ENCODE measurements at regions not wholly inside any gene's neighbourhood (a gene's known extent, or its start where the extent isn't known, plus 50 kb on each side); places are given as distances from the start of the nearest gene placed in this dataset.

DNA sequence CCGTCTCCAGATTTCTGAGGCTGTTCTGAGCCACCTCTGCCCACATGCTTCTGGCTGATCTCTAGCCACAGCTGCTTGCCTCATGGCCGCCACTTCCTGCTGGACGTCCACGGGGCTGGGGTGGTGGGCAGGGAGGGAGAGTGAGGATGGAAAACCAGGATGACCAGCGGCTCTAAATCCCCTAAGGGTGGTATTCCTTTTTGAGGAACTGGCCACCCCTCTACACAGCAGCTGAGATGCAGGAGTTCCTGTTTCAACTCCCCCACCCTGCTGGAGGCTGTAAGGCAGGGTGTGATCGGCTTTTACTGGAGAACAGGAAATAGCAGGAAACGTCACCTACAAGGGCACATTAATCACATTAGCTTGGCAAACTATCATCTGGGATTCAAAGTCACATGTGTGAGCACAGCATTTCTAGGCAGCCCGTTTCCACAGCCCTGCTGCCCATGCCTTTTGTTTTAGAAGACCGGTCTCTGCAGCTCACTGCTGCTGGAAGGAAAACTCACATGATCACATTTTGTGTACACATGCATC is 181.6 kb upstream of the ECI2 start:
- peak overlapping the region; percentile 33 for H3K4me2 ChIP-seq (ENCODE audit: insufficient read depth, low read length)
- H3K4me3 ChIP-seq = no peak overlapping the region
- BruUV-seq (replicated peaks) = no TSS peak
- ATAC-seq (peak; percentile 54), FAIRE-seq (no peak), DNase-seq (ENCODE audit: extremely low read depth in 1 of 4, low spot score in 3 of 4) (peak in 1 of 4 experiments; percentile 12)
- no peak overlapping the region for H3K27ac ChIP-seq (ENCODE audit: extremely low read depth, low read depth, low read length)
- ChIA-PET POLR2A (interaction anchor here (1.0 to 1.6 kb wide), 4 partner anchors 8 to 58 kb away, joined by 3 read pairs; no protein-coding TSS in a partner anchor), CTCF (ENCODE audit: low intra/inter-chr PET ratio) (no interaction called here)
- intact Hi-C loops (cut with micrococcal nuclease) (no loop called here), in situ Hi-C loops (cut with MboI) (loop anchor here (10.0 kb wide), 1 partner anchor 618 kb away; no protein-coding TSS in a partner anchor)
- H3K4me1 ChIP-seq (replicated peaks in 1 of 2; ENCODE audit: control insufficient read depth in 2 of 2, insufficient read depth in 2 of 2, low read length in 2 of 2) = peaks cover 0 to 27% of the 10 kb centered on the region in 2 experiments; a peak in 3 of 5 replicates
- H3K9me1 ChIP-seq (ENCODE audit: control insufficient read depth, insufficient read depth, low read length) = no peaks in the 10 kb centered on the region
- no peaks in the 10 kb centered on the region for H3K79me2 ChIP-seq (ENCODE audit: control insufficient read depth, insufficient read depth, low read length)
- H3K36me3 ChIP-seq (ENCODE audit: control insufficient read depth, insufficient read depth, low read length) = no peaks in the 10 kb centered on the region
- H2AFZ ChIP-seq (ENCODE audit: low read depth, low read length) = peak overlapping the region; percentile 73
- no peaks in the 10 kb centered on the region; the same call in 1 of the 2 replicates for H3K9me3 ChIP-seq (replicated peaks; ENCODE audit: control insufficient read depth, insufficient read depth, low read depth, low read length)
- H3K27me3 ChIP-seq (ENCODE audit: control insufficient read depth in 2 of 2, insufficient read depth in 2 of 2, low read length in 2 of 2) = no peaks in the 10 kb centered on the region
- H3K9ac ChIP-seq (ENCODE audit: insufficient read depth in 1 of 2, low read depth in 2 of 2, low read length in 2 of 2) = no peak overlapping the region; a peak in 1 of 4 replicates
- no peaks in the 10 kb centered on the region for H4K20me1 ChIP-seq (replicated peaks; ENCODE audit: control insufficient read depth, insufficient read depth, low read length)
- 19% methylated on average over 9 of the region's 9 CpGs for WGBS (ENCODE audit: insufficient coverage, low coverage, missing lambda C conversion rate)
- no peak for TF ChIP-seq NR4A1 (CRISPR knock-in tag; IDR thresholded peaks at IDR 0.05)
- peak; percentile 33; the same call in 1 of the 2 replicates for TF ChIP-seq NR4A1 (tag; IDR thresholded peaks at IDR 0.05)
- TF ChIP-seq ETV6 (IDR thresholded peaks at IDR 0.05; ENCODE audit: borderline replicate concordance in 1 of 2, low read depth in 2 of 2, low read length in 1 of 2) = peak in 1 of 2 experiments; percentile 45; a peak in 1 of 4 replicates
- no peak for TF ChIP-seq ETV6 (CRISPR knock-in tag; IDR thresholded peaks at IDR 0.05; ENCODE audit: borderline replicate concordance)
- TF ChIP-seq, protein P1, sequence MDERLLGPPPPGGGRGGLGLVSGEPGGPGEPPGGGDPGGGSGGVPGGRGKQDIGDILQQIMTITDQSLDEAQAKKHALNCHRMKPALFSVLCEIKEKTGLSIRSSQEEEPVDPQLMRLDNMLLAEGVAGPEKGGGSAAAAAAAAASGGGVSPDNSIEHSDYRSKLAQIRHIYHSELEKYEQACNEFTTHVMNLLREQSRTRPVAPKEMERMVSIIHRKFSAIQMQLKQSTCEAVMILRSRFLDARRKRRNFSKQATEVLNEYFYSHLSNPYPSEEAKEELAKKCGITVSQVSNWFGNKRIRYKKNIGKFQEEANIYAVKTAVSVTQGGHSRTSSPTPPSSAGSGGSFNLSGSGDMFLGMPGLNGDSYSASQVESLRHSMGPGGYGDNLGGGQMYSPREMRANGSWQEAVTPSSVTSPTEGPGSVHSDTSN (CRISPR knock-in tag; IDR thresholded peaks at IDR 0.05; ENCODE audit: low read depth) = no peak
- TF ChIP-seq, protein P1 (tag; conservative IDR thresholded peaks at IDR 0.05; ENCODE audit: low read depth) = peak; percentile 73
- no peak for TF ChIP-seq FOXA1 (IDR thresholded peaks at IDR 0.05; ENCODE audit: borderline replicate concordance)
- TF ChIP-seq, protein P2, sequence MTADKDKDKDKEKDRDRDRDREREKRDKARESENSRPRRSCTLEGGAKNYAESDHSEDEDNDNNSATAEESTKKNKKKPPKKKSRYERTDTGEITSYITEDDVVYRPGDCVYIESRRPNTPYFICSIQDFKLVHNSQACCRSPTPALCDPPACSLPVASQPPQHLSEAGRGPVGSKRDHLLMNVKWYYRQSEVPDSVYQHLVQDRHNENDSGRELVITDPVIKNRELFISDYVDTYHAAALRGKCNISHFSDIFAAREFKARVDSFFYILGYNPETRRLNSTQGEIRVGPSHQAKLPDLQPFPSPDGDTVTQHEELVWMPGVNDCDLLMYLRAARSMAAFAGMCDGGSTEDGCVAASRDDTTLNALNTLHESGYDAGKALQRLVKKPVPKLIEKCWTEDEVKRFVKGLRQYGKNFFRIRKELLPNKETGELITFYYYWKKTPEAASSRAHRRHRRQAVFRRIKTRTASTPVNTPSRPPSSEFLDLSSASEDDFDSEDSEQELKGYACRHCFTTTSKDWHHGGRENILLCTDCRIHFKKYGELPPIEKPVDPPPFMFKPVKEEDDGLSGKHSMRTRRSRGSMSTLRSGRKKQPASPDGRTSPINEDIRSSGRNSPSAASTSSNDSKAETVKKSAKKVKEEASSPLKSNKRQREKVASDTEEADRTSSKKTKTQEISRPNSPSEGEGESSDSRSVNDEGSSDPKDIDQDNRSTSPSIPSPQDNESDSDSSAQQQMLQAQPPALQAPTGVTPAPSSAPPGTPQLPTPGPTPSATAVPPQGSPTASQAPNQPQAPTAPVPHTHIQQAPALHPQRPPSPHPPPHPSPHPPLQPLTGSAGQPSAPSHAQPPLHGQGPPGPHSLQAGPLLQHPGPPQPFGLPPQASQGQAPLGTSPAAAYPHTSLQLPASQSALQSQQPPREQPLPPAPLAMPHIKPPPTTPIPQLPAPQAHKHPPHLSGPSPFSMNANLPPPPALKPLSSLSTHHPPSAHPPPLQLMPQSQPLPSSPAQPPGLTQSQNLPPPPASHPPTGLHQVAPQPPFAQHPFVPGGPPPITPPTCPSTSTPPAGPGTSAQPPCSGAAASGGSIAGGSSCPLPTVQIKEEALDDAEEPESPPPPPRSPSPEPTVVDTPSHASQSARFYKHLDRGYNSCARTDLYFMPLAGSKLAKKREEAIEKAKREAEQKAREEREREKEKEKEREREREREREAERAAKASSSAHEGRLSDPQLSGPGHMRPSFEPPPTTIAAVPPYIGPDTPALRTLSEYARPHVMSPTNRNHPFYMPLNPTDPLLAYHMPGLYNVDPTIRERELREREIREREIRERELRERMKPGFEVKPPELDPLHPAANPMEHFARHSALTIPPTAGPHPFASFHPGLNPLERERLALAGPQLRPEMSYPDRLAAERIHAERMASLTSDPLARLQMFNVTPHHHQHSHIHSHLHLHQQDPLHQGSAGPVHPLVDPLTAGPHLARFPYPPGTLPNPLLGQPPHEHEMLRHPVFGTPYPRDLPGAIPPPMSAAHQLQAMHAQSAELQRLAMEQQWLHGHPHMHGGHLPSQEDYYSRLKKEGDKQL (CRISPR knock-in tag; IDR thresholded peaks at IDR 0.05; ENCODE audit: borderline replicate concordance) = no peak
- TF ChIP-seq NR2C2 (CRISPR knock-in tag; IDR thresholded peaks at IDR 0.05) = no peak
- TF ChIP-seq NR2C2 (tag; IDR thresholded peaks at IDR 0.05) = peak; percentile 38; the same call in 1 of the 2 replicates
- TF ChIP-seq POLR2AphosphoS2 (IDR thresholded peaks at IDR 0.05; ENCODE audit: low read length) = no peak
- no peak for TF ChIP-seq HMGN3 (IDR thresholded peaks at IDR 0.05; ENCODE audit: borderline replicate concordance, extremely low read depth, insufficient read length, low read depth, low read length)
- no peak for TF ChIP-seq TEAD1 (CRISPR knock-in tag; IDR thresholded peaks at IDR 0.05)
- no peak for TF ChIP-seq ZNF23 (CRISPR knock-in tag; IDR thresholded peaks at IDR 0.05)

Measured in K562 (cell line).